ENCODE measurements at regions not wholly inside any gene's neighbourhood (a gene's known extent, or its start where the extent isn't known, plus 50 kb on each side); places are given as distances from the start of the nearest gene placed in this dataset.

GRCh38 chr5:119792161-119792799 is 162.9 kb downstream of the FAM170A start:
- Histone ChIP-seq H3K4me1 (no peaks in the 10 kb centered on the region), H3K27me3 (no peaks in the 10 kb centered on the region), H3K9me3 (no peaks in the 10 kb centered on the region), H3K27ac (no peak overlapping the region), H3K4me3 (replicated peaks in 1 of 3) (no peak overlapping the region), H3K36me3 (no peaks in the 10 kb centered on the region)
- TF ChIP-seq CTCF (IDR thresholded peaks at IDR 0.05) (no peak), POLR2A (IDR thresholded peaks at IDR 0.05) (no peak)
- 39 to 47% methylated on average over 5 of the region's 5 CpGs for WGBS, 2 donors
- no peak for DNase-seq
- intact Hi-C loops (cut with DNase I), result no loop called here

- 57 to 87% methylated on average over 2 of the region's 2 CpGs for WGBS, 2 donors
- Histone ChIP-seq H3K4me1 (no peaks in the 10 kb centered on the region), H3K27me3 (no peaks in the 10 kb centered on the region), H3K9me3 (no peaks in the 10 kb centered on the region), H3K36me3 (no peaks in the 10 kb centered on the region), H3K4me3 (replicated peaks in 1 of 3) (no peak overlapping the region), H3K27ac (no peak overlapping the region)
- DNase-seq, result no peak
- intact Hi-C loops (cut with DNase I), result no loop called here
- no peak for TF ChIP-seq POLR2A (IDR thresholded peaks at IDR 0.05)
- no peak for TF ChIP-seq CTCF (IDR thresholded peaks at IDR 0.05)
Observed at GRCh38 chr5:119795768-119796167, 166.4 kb downstream of the FAM170A start.

GRCh38 chr5:119801570-119801969 is 172.2 kb downstream of the FAM170A start:
- TF ChIP-seq CTCF (IDR thresholded peaks at IDR 0.05) (no peak), POLR2A (IDR thresholded peaks at IDR 0.05) (no peak)
- DNase-seq, result no peak
- Histone ChIP-seq H3K36me3 (no peaks in the 10 kb centered on the region), H3K27me3 (no peaks in the 10 kb centered on the region), H3K4me3 (replicated peaks in 1 of 3) (no peak overlapping the region), H3K27ac (no peak overlapping the region), H3K4me1 (no peaks in the 10 kb centered on the region), H3K9me3 (no peaks in the 10 kb centered on the region)
- WGBS, 2 donors, result 86 to 93% methylated on average over 2 of the region's 2 CpGs
- intact Hi-C loops (cut with DNase I), result no loop called here

GRCh38 chr5:119808024-119808423 is 178.7 kb downstream of the FAM170A start:
- no peaks in the 10 kb centered on the region for H3K27me3 ChIP-seq
- intact Hi-C loops (cut with DNase I), result no loop called here
- no peak overlapping the region for H3K4me3 ChIP-seq (replicated peaks in 1 of 3)
- 92% methylated on average over 2 of the region's 2 CpGs for WGBS, 2 donors
- H3K9me3 ChIP-seq, result no peaks in the 10 kb centered on the region
- DNase-seq, result no peak
- H3K4me1 ChIP-seq, result no peaks in the 10 kb centered on the region
- H3K27ac ChIP-seq, result no peak overlapping the region
- H3K36me3 ChIP-seq, result no peaks in the 10 kb centered on the region
- no peak for TF ChIP-seq POLR2A (IDR thresholded peaks at IDR 0.05)
- TF ChIP-seq CTCF (IDR thresholded peaks at IDR 0.05), result no peak

- Histone ChIP-seq H3K9me3 (no peaks in the 10 kb centered on the region), H3K27me3 (no peaks in the 10 kb centered on the region), H3K36me3 (no peaks in the 10 kb centered on the region), H3K4me3 (replicated peaks in 1 of 3) (no peak overlapping the region), H3K4me1 (no peaks in the 10 kb centered on the region), H3K27ac (no peak overlapping the region)
- DNase-seq, result no peak
- intact Hi-C loops (cut with DNase I), result no loop called here
- WGBS, 2 donors, result 88 to 90% methylated on average over 2 of the region's 2 CpGs
- TF ChIP-seq CTCF (IDR thresholded peaks at IDR 0.05), result no peak
- TF ChIP-seq POLR2A (IDR thresholded peaks at IDR 0.05), result no peak
Observed at GRCh38 chr5:119808474-119808873, 179.1 kb downstream of the FAM170A start.
